ENCODE measurements at regions not wholly inside any gene's neighbourhood (a gene's known extent, or its start where the extent isn't known, plus 50 kb on each side); places are given as distances from the start of the nearest gene placed in this dataset.

DNA sequence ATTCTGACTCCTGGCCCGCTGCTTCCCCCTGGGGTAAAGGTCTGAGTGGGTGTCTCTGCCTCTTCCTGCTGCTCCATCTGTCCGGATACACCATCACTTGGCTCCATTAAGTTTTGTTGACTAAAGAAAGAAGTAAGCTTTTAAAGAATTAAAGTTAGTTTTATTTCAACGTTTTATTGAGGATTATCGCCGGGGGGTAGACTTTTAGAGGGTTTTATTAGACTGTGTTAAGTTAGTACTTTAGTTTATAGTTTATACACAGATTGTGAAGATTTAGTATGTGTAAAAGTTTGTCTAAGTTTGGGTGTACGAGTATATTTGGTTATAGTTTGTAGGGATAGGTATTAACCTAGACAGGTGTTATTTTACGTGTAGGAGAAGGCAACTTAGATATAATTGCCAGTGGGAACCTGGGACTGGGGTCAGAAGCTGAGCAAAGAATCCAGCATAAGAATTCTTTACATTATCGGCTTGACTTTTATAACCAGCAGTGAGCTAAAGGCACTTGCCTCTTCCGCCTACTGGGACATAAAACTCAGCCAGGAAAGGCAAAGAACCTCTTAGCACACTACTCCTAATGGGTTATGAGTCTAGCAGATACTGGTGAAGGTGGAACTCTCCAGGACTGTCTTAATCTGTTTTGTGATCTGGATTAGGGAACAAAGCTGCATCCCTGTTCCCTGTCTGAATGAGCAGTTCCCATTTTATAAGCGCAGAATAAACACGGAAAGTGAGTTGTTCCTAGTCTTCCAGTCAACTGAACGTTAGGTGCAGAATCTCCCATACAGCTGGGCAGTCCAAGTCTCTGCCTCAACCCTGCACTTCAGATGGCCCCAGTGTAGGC is 131.3 kb downstream of the FAM43A start:
- DNase-seq: no peak
- TF ChIP-seq, protein P1, sequence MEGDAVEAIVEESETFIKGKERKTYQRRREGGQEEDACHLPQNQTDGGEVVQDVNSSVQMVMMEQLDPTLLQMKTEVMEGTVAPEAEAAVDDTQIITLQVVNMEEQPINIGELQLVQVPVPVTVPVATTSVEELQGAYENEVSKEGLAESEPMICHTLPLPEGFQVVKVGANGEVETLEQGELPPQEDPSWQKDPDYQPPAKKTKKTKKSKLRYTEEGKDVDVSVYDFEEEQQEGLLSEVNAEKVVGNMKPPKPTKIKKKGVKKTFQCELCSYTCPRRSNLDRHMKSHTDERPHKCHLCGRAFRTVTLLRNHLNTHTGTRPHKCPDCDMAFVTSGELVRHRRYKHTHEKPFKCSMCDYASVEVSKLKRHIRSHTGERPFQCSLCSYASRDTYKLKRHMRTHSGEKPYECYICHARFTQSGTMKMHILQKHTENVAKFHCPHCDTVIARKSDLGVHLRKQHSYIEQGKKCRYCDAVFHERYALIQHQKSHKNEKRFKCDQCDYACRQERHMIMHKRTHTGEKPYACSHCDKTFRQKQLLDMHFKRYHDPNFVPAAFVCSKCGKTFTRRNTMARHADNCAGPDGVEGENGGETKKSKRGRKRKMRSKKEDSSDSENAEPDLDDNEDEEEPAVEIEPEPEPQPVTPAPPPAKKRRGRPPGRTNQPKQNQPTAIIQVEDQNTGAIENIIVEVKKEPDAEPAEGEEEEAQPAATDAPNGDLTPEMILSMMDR (IDR thresholded peaks at IDR 0.05; ENCODE audit: low read depth, low read length): no peak
- no peaks in the 10 kb centered on the region for H3K36me3 ChIP-seq
- H3K27me3 ChIP-seq (ENCODE audit: insufficient read depth, low read depth, severe bottlenecking): no peaks in the 10 kb centered on the region
- H3K4me3 ChIP-seq (ENCODE audit: low read depth, low read length): no peak overlapping the region; the same call in 1 of the 2 replicates
- no peak overlapping the region for H3K27ac ChIP-seq
- H3K9me3 ChIP-seq (ENCODE audit: severe bottlenecking): no peaks in the 10 kb centered on the region

DNA sequence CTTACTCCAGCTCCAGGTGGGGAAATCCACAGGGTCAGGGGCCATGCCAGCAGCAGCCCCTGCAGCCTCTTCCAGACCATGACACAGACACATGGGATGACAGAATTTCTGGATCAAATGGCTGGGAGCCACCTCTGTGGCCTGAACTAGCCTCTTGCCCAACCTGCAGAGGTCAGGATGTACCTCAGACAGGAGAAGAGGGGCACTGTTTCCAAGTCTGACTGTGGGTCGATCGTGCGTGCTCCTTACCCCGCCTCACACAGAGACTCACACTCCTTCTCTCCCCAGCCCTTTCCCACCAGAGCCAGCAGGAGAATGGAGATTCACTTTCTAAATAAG is 131.9 kb downstream of the FAM43A start:
- no peaks in the 10 kb centered on the region for H3K27me3 ChIP-seq (ENCODE audit: insufficient read depth, low read depth, severe bottlenecking)
- TF ChIP-seq, protein P1 (IDR thresholded peaks at IDR 0.05; ENCODE audit: low read depth, low read length): no peak
- H3K36me3 ChIP-seq: no peaks in the 10 kb centered on the region
- no peak for DNase-seq
- no peak overlapping the region for H3K27ac ChIP-seq
- H3K4me3 ChIP-seq (ENCODE audit: low read depth, low read length): no peak overlapping the region; the same call in 1 of the 2 replicates
- H3K9me3 ChIP-seq (ENCODE audit: severe bottlenecking): no peaks in the 10 kb centered on the region

DNA sequence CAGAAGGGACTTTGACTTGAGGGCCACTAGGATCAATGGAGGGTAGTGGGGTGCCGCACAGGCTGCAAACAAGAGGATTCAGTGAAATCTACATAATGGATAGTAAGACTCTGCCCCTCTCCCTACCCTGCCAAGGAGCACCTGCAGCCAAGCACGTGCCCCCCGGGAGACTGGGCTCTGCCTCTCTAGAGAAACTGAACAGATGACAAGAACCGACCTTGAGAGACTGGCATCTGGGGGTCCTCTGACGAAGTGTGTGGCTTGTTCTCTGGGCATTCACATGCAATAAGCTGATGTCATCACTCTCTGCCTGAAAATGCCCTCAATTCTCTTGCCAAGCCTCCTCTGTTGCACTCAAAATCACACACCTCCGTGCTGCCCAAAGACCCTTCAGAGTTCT is 132.3 kb downstream of the FAM43A start:
- Histone ChIP-seq H3K4me3 (ENCODE audit: low read depth, low read length) (peak overlapping the region; percentile 22), H3K36me3 (no peaks in the 10 kb centered on the region), H3K27me3 (ENCODE audit: insufficient read depth, low read depth, severe bottlenecking) (no peaks in the 10 kb centered on the region), H3K9me3 (ENCODE audit: severe bottlenecking) (no peaks in the 10 kb centered on the region), H3K27ac (no peak overlapping the region)
- TF ChIP-seq, protein P1 (IDR thresholded peaks at IDR 0.05; ENCODE audit: low read depth, low read length): no peak
- DNase-seq: no peak

DNA sequence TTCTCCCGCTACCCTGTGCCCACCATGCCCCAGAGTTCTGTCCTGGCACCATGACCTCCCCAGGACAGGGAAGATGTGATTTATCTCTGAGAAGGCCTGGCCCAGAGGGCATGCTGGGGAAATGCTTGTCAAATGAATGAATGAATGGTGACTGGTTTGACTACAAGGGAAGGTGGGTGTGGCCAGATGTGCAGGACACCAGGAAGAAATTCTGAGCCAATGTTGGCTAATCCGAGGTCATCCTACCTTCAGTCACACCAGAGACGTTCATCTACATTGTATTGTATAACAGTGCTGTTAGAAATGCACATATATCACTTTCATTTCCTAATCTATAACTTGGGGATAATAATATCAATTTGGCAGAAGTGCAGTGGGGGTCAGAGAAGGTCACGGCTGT is 138.4 kb downstream of the FAM43A start:
- Histone ChIP-seq H3K36me3 (no peaks in the 10 kb centered on the region), H3K9me3 (ENCODE audit: severe bottlenecking) (no peaks in the 10 kb centered on the region), H3K27ac (no peak overlapping the region), H3K27me3 (ENCODE audit: insufficient read depth, low read depth, severe bottlenecking) (no peaks in the 10 kb centered on the region), H3K4me3 (ENCODE audit: low read depth, low read length) (no peak overlapping the region)
- no peak for DNase-seq
- TF ChIP-seq, protein P1 (IDR thresholded peaks at IDR 0.05; ENCODE audit: low read depth, low read length): no peak

DNA sequence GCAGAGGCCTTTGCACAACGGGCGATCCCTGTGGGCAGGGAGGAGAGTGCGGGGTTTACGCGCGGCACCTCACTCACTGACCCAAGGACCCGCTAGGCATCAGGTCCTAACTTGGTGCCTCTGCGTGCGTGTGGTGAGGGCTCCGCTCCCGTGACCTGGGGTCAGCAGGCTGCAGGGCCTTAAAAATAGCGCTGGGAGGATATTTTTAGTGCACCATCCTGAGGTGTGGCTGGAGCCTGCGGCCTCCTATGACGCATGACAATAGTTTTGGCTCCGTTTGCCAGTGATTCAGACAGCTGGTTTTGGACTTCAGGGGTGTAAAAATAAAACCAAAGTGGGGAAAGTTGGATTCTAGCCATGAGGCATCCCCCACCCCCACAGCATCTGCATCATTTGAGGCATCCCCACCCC is 139.0 kb downstream of the FAM43A start:
- Histone ChIP-seq H3K4me3 (ENCODE audit: low read depth, low read length) (no peak overlapping the region), H3K36me3 (no peaks in the 10 kb centered on the region), H3K9me3 (ENCODE audit: severe bottlenecking) (no peaks in the 10 kb centered on the region), H3K27me3 (ENCODE audit: insufficient read depth, low read depth, severe bottlenecking) (no peaks in the 10 kb centered on the region), H3K27ac (no peak overlapping the region)
- DNase-seq: no peak
- TF ChIP-seq, protein P1 (IDR thresholded peaks at IDR 0.05; ENCODE audit: low read depth, low read length): no peak

DNA sequence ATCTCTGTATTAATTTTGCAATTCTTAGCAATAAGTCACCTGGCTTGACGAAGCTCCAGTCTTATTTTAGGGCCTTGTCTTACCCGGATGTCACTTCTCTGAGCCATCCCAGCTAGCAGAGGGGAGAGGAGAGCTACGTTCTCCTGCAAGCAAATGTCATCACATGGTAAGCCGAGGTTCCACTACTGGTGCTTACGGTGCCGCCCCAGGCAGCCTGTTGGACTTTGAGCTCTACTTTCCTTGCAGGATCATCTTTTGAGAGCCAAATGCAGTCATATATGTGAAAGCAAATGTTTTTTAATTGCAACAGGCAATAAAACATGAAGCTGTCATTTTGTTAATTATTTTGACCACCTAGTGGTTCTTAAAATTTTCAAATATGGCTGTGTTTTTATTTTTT is 140.9 kb downstream of the FAM43A start:
- no peak for DNase-seq
- H3K9me3 ChIP-seq (ENCODE audit: severe bottlenecking): no peaks in the 10 kb centered on the region
- H3K4me3 ChIP-seq (ENCODE audit: low read depth, low read length): no peak overlapping the region
- no peak overlapping the region for H3K27ac ChIP-seq
- TF ChIP-seq, protein P1 (IDR thresholded peaks at IDR 0.05; ENCODE audit: low read depth, low read length): no peak
- H3K27me3 ChIP-seq (ENCODE audit: insufficient read depth, low read depth, severe bottlenecking): no peaks in the 10 kb centered on the region
- no peaks in the 10 kb centered on the region for H3K36me3 ChIP-seq

Data from WERI-Rb-1 (cell line).